ENCODE measurements at regions not wholly inside any gene's neighbourhood (a gene's known extent, or its start where the extent isn't known, plus 50 kb on each side); places are given as distances from the start of the nearest gene placed in this dataset.

GRCh38 chr16:54632322-54633220 is 298.1 kb upstream of the IRX5 start:
- Histone ChIP-seq H3K36me3 (ENCODE audit: control insufficient read depth, insufficient read depth, low read length) (no peaks in the 10 kb centered on the region), H3K4me3 (ENCODE audit: low read depth, low read length) (no peak overlapping the region), H3K27me3 (ENCODE audit: control insufficient read depth, insufficient read depth, low read length) (no peaks in the 10 kb centered on the region)
- no peak for DNase-seq (ENCODE audit: low read depth)
- ChIA-PET CTCF (no interaction called here), POLR2A (no interaction called here)
- no peak for TF ChIP-seq CTCF (IDR thresholded peaks at IDR 0.05; ENCODE audit: insufficient read depth, low read depth, low read length)

GRCh38 chr16:54631782-54632181 is 298.9 kb upstream of the IRX5 start:
- CTCF ChIA-PET = no interaction called here
- POLR2A ChIA-PET = no interaction called here
- Histone ChIP-seq H3K27me3 (ENCODE audit: control insufficient read depth, insufficient read depth, low read length) (no peaks in the 10 kb centered on the region), H3K4me3 (ENCODE audit: low read depth, low read length) (no peak overlapping the region), H3K36me3 (ENCODE audit: control insufficient read depth, insufficient read depth, low read length) (no peaks in the 10 kb centered on the region)
- no peak for TF ChIP-seq CTCF (IDR thresholded peaks at IDR 0.05; ENCODE audit: insufficient read depth, low read depth, low read length)
- DNase-seq (ENCODE audit: low read depth) = no peak

GRCh38 chr16:54630284-54630967 is 300.2 kb upstream of the IRX5 start:
- POLR2A ChIA-PET = no interaction called here
- TF ChIP-seq CTCF (IDR thresholded peaks at IDR 0.05; ENCODE audit: insufficient read depth, low read depth, low read length) = no peak
- no peaks in the 10 kb centered on the region for H3K36me3 ChIP-seq (ENCODE audit: control insufficient read depth, insufficient read depth, low read length)
- H3K4me3 ChIP-seq (ENCODE audit: low read depth, low read length) = no peak overlapping the region
- no peak for DNase-seq (ENCODE audit: low read depth)
- CTCF ChIA-PET = no interaction called here
- no peaks in the 10 kb centered on the region for H3K27me3 ChIP-seq (ENCODE audit: control insufficient read depth, insufficient read depth, low read length)

- DNase-seq (ENCODE audit: low read depth) = no peak
- TF ChIP-seq CTCF (IDR thresholded peaks at IDR 0.05; ENCODE audit: insufficient read depth, low read depth, low read length) = no peak
- H3K27me3 ChIP-seq (ENCODE audit: control insufficient read depth, insufficient read depth, low read length) = no peaks in the 10 kb centered on the region
- H3K4me3 ChIP-seq (ENCODE audit: low read depth, low read length) = no peak overlapping the region
- H3K36me3 ChIP-seq (ENCODE audit: control insufficient read depth, insufficient read depth, low read length) = no peaks in the 10 kb centered on the region
- POLR2A ChIA-PET = no interaction called here
- CTCF ChIA-PET = no interaction called here
These were observed 301.7 kb upstream of the IRX5 start for GRCh38 chr16:54628796-54629625.

- CTCF ChIA-PET = no interaction called here
- no peak for TF ChIP-seq CTCF (IDR thresholded peaks at IDR 0.05; ENCODE audit: insufficient read depth, low read depth, low read length)
- Histone ChIP-seq H3K4me3 (ENCODE audit: low read depth, low read length) (no peak overlapping the region), H3K36me3 (ENCODE audit: control insufficient read depth, insufficient read depth, low read length) (no peaks in the 10 kb centered on the region), H3K27me3 (ENCODE audit: control insufficient read depth, insufficient read depth, low read length) (no peaks in the 10 kb centered on the region)
- no peak for DNase-seq (ENCODE audit: low read depth)
- POLR2A ChIA-PET = no interaction called here
These were observed 303.0 kb upstream of the IRX5 start for GRCh38 chr16:54627616-54628015.

Measured in BJ (cell line).